ENCODE measurements at regions not wholly inside any gene's neighbourhood (a gene's known extent, or its start where the extent isn't known, plus 50 kb on each side); places are given as distances from the start of the nearest gene placed in this dataset.

GRCh38 chr16:79895917-79896203 is 295.3 kb upstream of the MAF start:
- TF ChIP-seq ZNF384 (IDR thresholded peaks at IDR 0.05) (no peak), HDGF (IDR thresholded peaks at IDR 0.05; ENCODE audit: borderline replicate concordance) (no peak)
